H1 (cell line): ENCODE measurements at regions not wholly inside any gene's neighbourhood (a gene's known extent, or its start where the extent isn't known, plus 50 kb on each side); places are given as distances from the start of the nearest gene placed in this dataset.

Experiments
- CTCF ChIA-PET: fragments of 300-600 bp; sonication (Branson Sonifier 250); formaldehyde crosslinking; loops from one replicate; lab custom pipeline; 2021; ENCODE audit not compliant: partially characterized antibody; lab: Charles Lee
- POLR2A ChIA-PET: fragments of 300-600 bp; sonication (Branson Sonifier 250); formaldehyde crosslinking; loops from one replicate; lab custom pipeline; 2021; ENCODE audit warnings: inconsistent platforms; ENCODE audit not compliant: partially characterized antibody; lab: Charles Lee
- DNase-seq, 2 experiments: peaks; one replicate each; pipeline versions ENCODE4 v3.0.0 to v3.0.0-alpha.2; 2010 to 2022; ENCODE audit warnings: low spot score in 2 of 2, low read depth in 1 of 2, mixed read lengths in 1 of 2
- FAIRE-seq: peaks from 2 replicates; lab custom pipeline; 2011; peaks lifted over from hg19 to GRCh38; lab: Jason Lieb, UNC
- H2AFZ ChIP-seq: 2 replicates; pipeline ENCODE4 v1.8.1; 2012; ENCODE audit warnings: low read length, inconsistent platforms
- H2AK5ac ChIP-seq: 2 replicates; pipeline ENCODE4 v1.6.1; 2013; ENCODE audit warnings: low read depth, low read length
- H2BK120ac ChIP-seq: replicated peaks from 2 replicates; pipeline ENCODE3; 2013; ENCODE audit warnings: low read depth, low read length, inconsistent platforms
- H2BK12ac ChIP-seq: 2 replicates; pipeline ENCODE4 v1.6.1; 2013; ENCODE audit warnings: low read depth, low read length
- H2BK15ac ChIP-seq: 2 replicates; pipeline ENCODE4 v1.6.1; 2013; ENCODE audit warnings: low read length
- H2BK20ac ChIP-seq: 2 replicates; pipeline ENCODE4 v1.6.1; 2013; ENCODE audit warnings: low read length
- H2BK5ac ChIP-seq: 2 replicates; pipeline ENCODE4 v1.6.1; 2013; ENCODE audit warnings: low read depth, low read length
- H3K14ac ChIP-seq: 2 replicates; pipeline ENCODE4 v1.6.1; 2013; ENCODE audit warnings: inconsistent platforms; ENCODE audit not compliant: insufficient read length
- H3K18ac ChIP-seq: 2 replicates; pipeline ENCODE4 v1.6.1; 2013; ENCODE audit warnings: low read length; ENCODE audit errors: extremely low read depth
- H3K23ac ChIP-seq: 2 replicates; pipeline ENCODE4 v1.6.1; 2013; ENCODE audit warnings: inconsistent platforms; ENCODE audit not compliant: insufficient read length
- H3K23me2 ChIP-seq: 2 replicates; pipeline ENCODE4 v1.6.1; 2013; ENCODE audit warnings: low read depth, low read length
- H3K27ac ChIP-seq: 2 replicates; pipeline ENCODE4 v1.6.1; 2011; ENCODE audit warnings: low read depth, low read length, inconsistent platforms
- H3K27me3 ChIP-seq, 4 experiments: replicated peaks in 1 of 4; 1 replicate in 1 of 4; 2 replicates in 3 of 4; pipeline versions ENCODE4 v1.6.1 to v1.8.1; 2011 to 2013; ENCODE audit warnings: low read length in 3 of 4, mild to moderate bottlenecking in 3 of 4, inconsistent platforms in 2 of 4, mixed read lengths in 2 of 4, moderate library complexity in 1 of 4; ENCODE audit not compliant: control insufficient read depth in 3 of 4, insufficient read depth in 3 of 4; ENCODE audit errors: extremely low read depth in 1 of 4
- H3K36me3 ChIP-seq, 4 experiments: 2 replicates each; pipeline versions ENCODE4 v1.6.1 to v1.8.1; 2011 to 2013; ENCODE audit warnings: mild to moderate bottlenecking in 4 of 4, low read length in 3 of 4, moderate library complexity in 2 of 4, control low read depth in 1 of 4, inconsistent platforms in 1 of 4; ENCODE audit not compliant: insufficient read depth in 4 of 4, control insufficient read depth in 2 of 4
- H3K4ac ChIP-seq: replicated peaks from 2 replicates; pipeline ENCODE3; 2013; ENCODE audit warnings: low read length, low read depth, mixed read lengths, inconsistent platforms; ENCODE audit not compliant: insufficient read length
- H3K4me1 ChIP-seq, 4 experiments: replicated peaks in 1 of 4; 1 replicate in 1 of 4; 2 replicates in 3 of 4; pipeline versions ENCODE4 v1.6.1 to v1.8.1; 2011 to 2013; ENCODE audit warnings: low read length in 3 of 4, inconsistent platforms in 2 of 4, mixed read lengths in 1 of 4; ENCODE audit not compliant: insufficient read depth in 4 of 4, control insufficient read depth in 3 of 4
- H3K4me2 ChIP-seq, 2 experiments: 2 replicates each; pipeline versions ENCODE4 v1.6.1 to v1.8.1; 2011 to 2013; ENCODE audit warnings: low read depth in 2 of 2, low read length in 2 of 2, control low read depth in 1 of 2, inconsistent platforms in 1 of 2, mild to moderate bottlenecking in 1 of 2; ENCODE audit not compliant: insufficient read depth in 1 of 2
- H3K4me3 ChIP-seq, 4 experiments: fragments of 200-600, 300-600 bp in 1 of 4; sonication (generic), shearing (Covaris generic), sonication (Bioruptor Twin) in 1 of 4; 2 replicates each; pipeline versions ENCODE4 v1.5.1 to v1.8.1; 2011 to 2016; ENCODE audit warnings: low read length in 4 of 4, low read depth in 3 of 4, control low read depth in 2 of 4, inconsistent platforms in 2 of 4, mild to moderate bottlenecking in 2 of 4, mixed read lengths in 1 of 4, moderate library complexity in 1 of 4; ENCODE audit not compliant: insufficient read depth in 2 of 4; ENCODE audit errors: extremely low read depth in 1 of 4
- H3K56ac ChIP-seq: replicated peaks from 2 replicates; pipeline ENCODE3; 2013; ENCODE audit warnings: low read depth, mild to moderate bottlenecking, mixed read lengths, low read length, inconsistent platforms; ENCODE audit not compliant: insufficient read length
- H3K79me1 ChIP-seq: 2 replicates; pipeline ENCODE4 v1.6.1; 2013; ENCODE audit warnings: low read depth, low read length, control low read depth
- H3K79me2 ChIP-seq, 2 experiments: 2 replicates each; pipeline versions ENCODE4 v1.6.1 to v1.8.1; 2012 to 2013; ENCODE audit warnings: low read length in 2 of 2, mild to moderate bottlenecking in 2 of 2, inconsistent platforms in 1 of 2; ENCODE audit not compliant: insufficient read depth in 2 of 2, control insufficient read depth in 1 of 2
- H3K9ac ChIP-seq, 4 experiments: replicated peaks in 1 of 4; 1 replicate in 1 of 4; 2 replicates in 3 of 4; pipeline versions ENCODE4 v1.6.1 to v1.8.1; 2011 to 2013; ENCODE audit warnings: low read depth in 3 of 4, low read length in 3 of 4, control low read depth in 2 of 4, mild to moderate bottlenecking in 2 of 4, moderate library complexity in 2 of 4, inconsistent platforms in 1 of 4; ENCODE audit errors: extremely low read depth in 1 of 4
- H3K9me3 ChIP-seq, 2 experiments: 2 replicates each; pipeline versions ENCODE4 v1.6.1 to v1.8.1; 2012 to 2013; ENCODE audit warnings: mild to moderate bottlenecking in 2 of 2, moderate library complexity in 2 of 2, control low read depth in 1 of 2, inconsistent platforms in 1 of 2, low read depth in 1 of 2, low read length in 1 of 2, mixed read lengths in 1 of 2; ENCODE audit not compliant: insufficient read depth in 2 of 2
- H4K20me1 ChIP-seq, 2 experiments: replicated peaks in 1 of 2; 2 replicates each; pipeline versions ENCODE3 to v1.8.1; 2011 to 2013; ENCODE audit warnings: inconsistent platforms in 2 of 2, low read length in 2 of 2, mild to moderate bottlenecking in 1 of 2; ENCODE audit not compliant: insufficient read depth in 2 of 2, control insufficient read depth in 1 of 2
- H4K5ac ChIP-seq: 2 replicates; pipeline ENCODE4 v1.6.1; 2013; ENCODE audit warnings: low read length, low read depth, mixed read lengths, inconsistent platforms; ENCODE audit not compliant: insufficient read length
- H4K8ac ChIP-seq: 2 replicates; pipeline ENCODE4 v1.8.0; 2013; ENCODE audit warnings: mild to moderate bottlenecking, moderate library complexity, low read length, inconsistent platforms; ENCODE audit not compliant: insufficient read depth; ENCODE audit errors: extremely low read depth
- H4K91ac ChIP-seq: replicated peaks from 2 replicates; pipeline ENCODE3; 2013; ENCODE audit warnings: low read length, mixed read lengths, inconsistent platforms; ENCODE audit not compliant: insufficient read length
- CEBPB ChIP-seq: IDR thresholded peaks from 2 replicates; pipeline ENCODE4 v1.6.1; 2012; ENCODE audit warnings: low read depth, low read length
- RAD21 ChIP-seq, 2 experiments: IDR thresholded peaks in 1 of 2; conservative IDR thresholded peaks in 1 of 2; 2 replicates each; pipeline ENCODE4 v1.6.1; 2011; ENCODE audit warnings: low read depth in 2 of 2, low read length in 2 of 2, improper control_type of control experiment in 1 of 2, inconsistent platforms in 1 of 2, mild to moderate bottlenecking in 1 of 2, moderate library complexity in 1 of 2
- TEAD4 ChIP-seq: IDR thresholded peaks from 2 replicates; pipeline ENCODE4 v1.6.1; 2012; ENCODE audit warnings: low read depth, low read length, inconsistent platforms, mixed read lengths
- WGBS, 2 experiments: shearing (Covaris generic) in 1 of 2; methylation state at CpG; one replicate each; pipeline versions ENCODE4 v1.1.6 to v1.1.7; 2013 to 2015; ENCODE audit warnings: low lambda C conversion rate in 2 of 2, mixed read lengths in 2 of 2, inconsistent platforms in 1 of 2, low coverage in 1 of 2, missing lambda C conversion rate in 1 of 2; ENCODE audit not compliant: insufficient replicate concordance in 2 of 2, insufficient coverage in 1 of 2, insufficient read length in 1 of 2; ENCODE audit errors: extremely low coverage in 1 of 2, missing lambda C conversion rate in 1 of 2; 5-methylcytosine and 5-hydroxymethylcytosine counted together

DNA sequence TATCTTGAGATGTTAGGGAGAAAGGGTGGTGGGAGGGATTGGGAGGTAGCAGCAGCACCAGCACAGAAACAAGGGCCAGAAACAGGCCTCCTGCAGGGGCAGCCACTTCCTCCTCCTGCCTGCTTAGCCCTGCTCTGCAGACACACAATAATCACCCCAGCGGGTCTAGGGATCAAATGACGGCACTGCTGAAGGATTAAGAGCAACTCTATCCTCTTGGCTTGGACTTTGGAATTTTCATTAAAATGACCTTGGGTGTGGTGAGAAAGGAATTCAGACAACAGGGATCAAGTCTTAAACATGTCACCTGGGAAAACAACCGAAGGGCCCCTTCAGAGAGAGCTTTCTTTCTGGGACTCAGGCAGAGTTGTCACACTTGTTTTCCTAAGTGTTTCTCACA, 353.4 kb downstream of the SPRY1 start:
- CTCF ChIA-PET: interaction anchor here (3.9 kb wide), 1 partner anchor 22 kb away, joined by 23 read pairs; no protein-coding TSS in a partner anchor
- H3K9ac ChIP-seq: no peak overlapping the region
- no peaks in the 10 kb centered on the region for H3K27me3 ChIP-seq
- H3K23me2 ChIP-seq: no peaks in the 10 kb centered on the region
- no peak overlapping the region for H2BK120ac ChIP-seq
- H3K9me3 ChIP-seq: no peaks in the 10 kb centered on the region
- no peaks in the 10 kb centered on the region for H3K79me2 ChIP-seq
- H3K27ac ChIP-seq: no peak overlapping the region
- no peaks in the 10 kb centered on the region for H3K79me1 ChIP-seq
- no peak overlapping the region for H3K4ac ChIP-seq
- H3K36me3 ChIP-seq: no peaks in the 10 kb centered on the region
- H4K91ac ChIP-seq: no peak overlapping the region
- no peak overlapping the region for H3K14ac ChIP-seq
- peak in 1 of 2 experiments; percentile 23 for DNase-seq
- H3K4me3 ChIP-seq: no peak overlapping the region
- H2AFZ ChIP-seq: peak overlapping the region; percentile 78; the same call in 1 of the 2 replicates
- H4K20me1 ChIP-seq: no peaks in the 10 kb centered on the region
- H3K18ac ChIP-seq: peak overlapping the region; percentile 53; the same call in 1 of the 2 replicates
- H2BK20ac ChIP-seq: 0 out of 2 replicates have a peak overlapping the region, but pooled peaks have one; percentile 2
- no peaks in the 10 kb centered on the region; a peak in 1 of 7 replicates for H3K4me1 ChIP-seq
- peak overlapping the region in 1 of 2 experiments; percentile 10; a peak in 1 of 4 replicates for H3K4me2 ChIP-seq
- H2AK5ac ChIP-seq: no peak overlapping the region
- no peak overlapping the region for H2BK15ac ChIP-seq
- no peak overlapping the region for H2BK12ac ChIP-seq
- H4K5ac ChIP-seq: no peak overlapping the region
- WGBS, 2 experiments: 56% methylated on average over 3 of the region's 3 CpGs; no CpG with 5 or more reads in 1 of the 2 experiments
- H4K8ac ChIP-seq: no peak overlapping the region
- no peak overlapping the region for H2BK5ac ChIP-seq
- FAIRE-seq: peak; percentile 28
- POLR2A ChIA-PET: no interaction called here
- TF ChIP-seq RAD21 (IDR thresholded peaks at IDR 0.05 in 1 of 2, conservative IDR thresholded peaks at IDR 0.05 in 1 of 2; ENCODE audit: low read depth in 2 of 2, low read length in 2 of 2) (0 out of 4 replicates have a peak, but pooled peaks of 1 of the 2 experiments have one; percentile 1), CEBPB (no peak), TEAD4 (0 out of 2 replicates have a peak, but pooled peaks have one; percentile 2)
- TF ChIP-seq, all 59 proteins: peak for 2
- Histone ChIP-seq H3K56ac (no peak overlapping the region), H3K23ac (no peak overlapping the region)
